LNCaP clone FGC (cell line): ENCODE measurements at regions not wholly inside any gene's neighbourhood (a gene's known extent, or its start where the extent isn't known, plus 50 kb on each side); places are given as distances from the start of the nearest gene placed in this dataset.

ENCODE experiments used
- DNase-seq: peaks from one replicate; pipeline ENCODE4 v3.0.0-alpha.2; 2011; ENCODE audit warnings: low read depth
- H3K4me3 ChIP-seq: 2 replicates; pipeline ENCODE4 v1.5.1; 2011; ENCODE audit warnings: mild to moderate bottlenecking, low read depth, low read length, control low read depth
- TF ChIP-seq, protein P1 (sequence below): IDR thresholded peaks from 2 replicates; pipeline ENCODE4 v1.5.1; 2012; ENCODE audit warnings: mild to moderate bottlenecking; ENCODE audit not compliant: control insufficient read depth, insufficient read depth; ENCODE audit errors: extremely low read depth

GRCh38 chr18:30378097-30378496 lies 664.4 kb downstream of the DSC3 start:
- no peak overlapping the region for H3K4me3 ChIP-seq
- DNase-seq, result no peak
- TF ChIP-seq, protein P1, sequence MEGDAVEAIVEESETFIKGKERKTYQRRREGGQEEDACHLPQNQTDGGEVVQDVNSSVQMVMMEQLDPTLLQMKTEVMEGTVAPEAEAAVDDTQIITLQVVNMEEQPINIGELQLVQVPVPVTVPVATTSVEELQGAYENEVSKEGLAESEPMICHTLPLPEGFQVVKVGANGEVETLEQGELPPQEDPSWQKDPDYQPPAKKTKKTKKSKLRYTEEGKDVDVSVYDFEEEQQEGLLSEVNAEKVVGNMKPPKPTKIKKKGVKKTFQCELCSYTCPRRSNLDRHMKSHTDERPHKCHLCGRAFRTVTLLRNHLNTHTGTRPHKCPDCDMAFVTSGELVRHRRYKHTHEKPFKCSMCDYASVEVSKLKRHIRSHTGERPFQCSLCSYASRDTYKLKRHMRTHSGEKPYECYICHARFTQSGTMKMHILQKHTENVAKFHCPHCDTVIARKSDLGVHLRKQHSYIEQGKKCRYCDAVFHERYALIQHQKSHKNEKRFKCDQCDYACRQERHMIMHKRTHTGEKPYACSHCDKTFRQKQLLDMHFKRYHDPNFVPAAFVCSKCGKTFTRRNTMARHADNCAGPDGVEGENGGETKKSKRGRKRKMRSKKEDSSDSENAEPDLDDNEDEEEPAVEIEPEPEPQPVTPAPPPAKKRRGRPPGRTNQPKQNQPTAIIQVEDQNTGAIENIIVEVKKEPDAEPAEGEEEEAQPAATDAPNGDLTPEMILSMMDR, result no peak

DNA sequence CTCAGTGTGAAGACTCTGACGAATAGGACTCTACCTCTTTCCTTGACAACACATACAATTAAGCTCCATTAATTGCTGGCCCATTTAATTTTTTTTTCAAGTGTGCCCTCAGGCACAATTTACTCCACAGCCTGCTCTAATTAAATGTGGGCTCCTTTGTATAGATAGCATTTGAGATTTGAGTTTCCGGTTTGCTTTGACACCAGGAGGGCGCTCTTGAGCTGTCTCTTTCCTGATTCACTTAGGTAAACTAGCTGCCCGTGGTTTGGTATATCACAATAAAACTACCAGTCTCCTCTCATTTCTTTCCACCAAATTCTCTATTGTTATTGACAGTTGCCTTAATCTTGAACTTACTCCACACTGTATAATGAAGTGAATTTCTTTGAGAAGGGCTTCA lies 666.0 kb downstream of the DSC3 start:
- no peak overlapping the region for H3K4me3 ChIP-seq
- TF ChIP-seq, protein P1, result peak; percentile 37; the same call in 1 of the 2 replicates

GRCh38 chr18:30361864-30362540 lies 680.5 kb downstream of the DSC3 start:
- H3K4me3 ChIP-seq, result no peak overlapping the region
- DNase-seq, result no peak
- TF ChIP-seq, protein P1, result no peak

More for the DNA sequence above, 666.0 kb downstream of the DSC3 start:
- DNase-seq, result peak; percentile 2

DNA sequence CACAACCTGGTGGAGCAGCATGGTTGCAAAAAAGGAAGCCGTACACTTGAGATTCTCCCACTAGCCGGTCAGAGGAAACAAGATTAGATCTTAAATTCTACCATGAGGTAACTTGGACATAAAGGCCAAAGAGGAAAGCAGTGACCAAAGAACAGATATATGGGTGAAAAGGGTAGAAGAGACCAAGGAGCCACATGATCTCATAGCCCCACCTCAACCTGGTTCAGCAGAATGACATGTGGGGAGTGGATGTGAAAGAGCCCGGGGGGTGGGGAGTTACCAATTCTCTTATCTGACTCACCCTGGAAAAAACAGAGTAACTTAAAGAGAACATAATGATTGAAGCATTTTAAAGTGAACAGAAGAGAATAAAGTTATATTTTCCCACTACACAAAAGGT lies 683.0 kb downstream of the DSC3 start:
- no peak for DNase-seq
- no peak overlapping the region for H3K4me3 ChIP-seq
- TF ChIP-seq, protein P1, result no peak

GRCh38 chr18:30358555-30358954 lies 684.0 kb downstream of the DSC3 start:
- no peak for DNase-seq
- TF ChIP-seq, protein P1, result no peak

DNA sequence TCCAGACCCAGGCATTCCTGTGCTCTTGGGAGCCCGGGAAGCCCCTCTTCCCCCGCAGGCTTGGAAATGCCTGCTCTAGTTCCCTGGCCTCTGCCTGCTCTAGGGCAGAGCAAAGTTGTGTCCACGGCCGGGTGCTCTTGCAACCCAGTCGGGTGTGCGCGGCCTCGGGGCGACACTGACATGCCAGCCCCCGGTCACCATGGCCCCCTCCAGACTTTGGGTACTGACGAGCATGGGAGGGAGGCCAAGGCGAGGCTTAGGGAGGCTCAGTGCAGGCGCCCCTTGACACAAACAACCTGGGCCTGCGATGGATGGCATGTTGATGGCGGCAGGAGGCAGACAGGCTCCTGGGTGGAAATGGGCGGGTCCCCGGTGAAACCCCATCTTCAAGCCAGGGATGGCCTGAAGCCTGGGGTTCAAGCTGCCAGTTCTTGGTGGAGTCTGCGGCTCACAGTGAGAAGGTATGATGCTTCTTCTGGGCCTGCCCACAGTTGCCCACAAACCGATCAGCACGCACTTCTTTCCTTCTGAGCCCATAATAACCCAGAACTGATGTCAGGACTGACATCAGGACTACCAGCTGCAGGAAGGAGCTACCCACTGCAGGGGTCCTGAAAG lies 689.9 kb downstream of the DSC3 start:
- DNase-seq, result no peak
- TF ChIP-seq, protein P1, result no peak
- H3K4me3 ChIP-seq, result no peak overlapping the region

More at GRCh38 chr18:30358555-30358954, 684.0 kb downstream of the DSC3 start:
- H3K4me3 ChIP-seq, result no peak overlapping the region
